ENCODE measurements at regions not wholly inside any gene's neighbourhood (a gene's known extent, or its start where the extent isn't known, plus 50 kb on each side); places are given as distances from the start of the nearest gene placed in this dataset.

- no peak overlapping the region for H3K4me3 ChIP-seq
- no peak for DNase-seq (ENCODE audit: low spot score in 2 of 2)
- H3K27me3 ChIP-seq: no peaks in the 10 kb centered on the region
- intact Hi-C loops (cut with DNase I; ENCODE audit: low total_unique reads): no loop called here
- no peaks in the 10 kb centered on the region for H3K36me3 ChIP-seq
- TF ChIP-seq, protein P1, sequence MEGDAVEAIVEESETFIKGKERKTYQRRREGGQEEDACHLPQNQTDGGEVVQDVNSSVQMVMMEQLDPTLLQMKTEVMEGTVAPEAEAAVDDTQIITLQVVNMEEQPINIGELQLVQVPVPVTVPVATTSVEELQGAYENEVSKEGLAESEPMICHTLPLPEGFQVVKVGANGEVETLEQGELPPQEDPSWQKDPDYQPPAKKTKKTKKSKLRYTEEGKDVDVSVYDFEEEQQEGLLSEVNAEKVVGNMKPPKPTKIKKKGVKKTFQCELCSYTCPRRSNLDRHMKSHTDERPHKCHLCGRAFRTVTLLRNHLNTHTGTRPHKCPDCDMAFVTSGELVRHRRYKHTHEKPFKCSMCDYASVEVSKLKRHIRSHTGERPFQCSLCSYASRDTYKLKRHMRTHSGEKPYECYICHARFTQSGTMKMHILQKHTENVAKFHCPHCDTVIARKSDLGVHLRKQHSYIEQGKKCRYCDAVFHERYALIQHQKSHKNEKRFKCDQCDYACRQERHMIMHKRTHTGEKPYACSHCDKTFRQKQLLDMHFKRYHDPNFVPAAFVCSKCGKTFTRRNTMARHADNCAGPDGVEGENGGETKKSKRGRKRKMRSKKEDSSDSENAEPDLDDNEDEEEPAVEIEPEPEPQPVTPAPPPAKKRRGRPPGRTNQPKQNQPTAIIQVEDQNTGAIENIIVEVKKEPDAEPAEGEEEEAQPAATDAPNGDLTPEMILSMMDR (IDR thresholded peaks at IDR 0.05): no peak
- no peak for TF ChIP-seq POLR2AphosphoS5 (IDR thresholded peaks at IDR 0.05)
- no peak for TF ChIP-seq POLR2A (IDR thresholded peaks at IDR 0.05)
- H3K4me1 ChIP-seq: no peaks in the 10 kb centered on the region
- H3K9me3 ChIP-seq: no peaks in the 10 kb centered on the region
- no peak overlapping the region for H3K27ac ChIP-seq
Measured at GRCh38 chr5:5777013-5777412, 354.5 kb downstream of the ICE1 start.

- no peaks in the 10 kb centered on the region for H3K27me3 ChIP-seq
- H3K4me3 ChIP-seq: no peak overlapping the region
- H3K4me1 ChIP-seq: no peaks in the 10 kb centered on the region
- no peak for DNase-seq (ENCODE audit: low spot score in 2 of 2)
- no peaks in the 10 kb centered on the region for H3K36me3 ChIP-seq
- H3K27ac ChIP-seq: no peak overlapping the region
- intact Hi-C loops (cut with DNase I; ENCODE audit: low total_unique reads): no loop called here
- TF ChIP-seq POLR2AphosphoS5 (IDR thresholded peaks at IDR 0.05) (no peak), POLR2A (IDR thresholded peaks at IDR 0.05) (no peak)
- TF ChIP-seq, protein P1 (IDR thresholded peaks at IDR 0.05): no peak
- no peaks in the 10 kb centered on the region for H3K9me3 ChIP-seq
Measured at GRCh38 chr5:5772202-5772601, 349.7 kb downstream of the ICE1 start.

DNA sequence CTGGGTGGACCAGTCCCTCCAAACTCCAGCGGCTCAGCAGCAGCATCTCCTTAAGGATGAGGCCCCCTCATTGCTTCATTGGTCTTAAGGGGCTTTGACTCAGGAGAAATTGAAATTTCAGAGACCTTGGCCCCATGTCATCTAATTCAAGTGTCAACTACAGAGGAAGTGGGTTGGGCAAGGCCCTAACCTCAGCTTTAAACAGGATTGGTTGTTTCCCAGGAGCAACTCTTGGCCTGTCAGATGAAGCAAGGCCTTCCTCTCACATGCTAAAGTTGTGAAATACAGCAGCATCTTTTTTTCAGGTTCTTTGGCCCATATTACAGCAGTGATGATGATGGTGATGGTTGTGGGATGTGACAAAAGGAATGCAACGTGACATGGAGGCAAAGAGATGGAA is 348.3 kb downstream of the ICE1 start:
- H3K4me3 ChIP-seq: no peak overlapping the region
- no peaks in the 10 kb centered on the region for H3K9me3 ChIP-seq
- no peaks in the 10 kb centered on the region for H3K4me1 ChIP-seq
- no peak overlapping the region for H3K27ac ChIP-seq
- intact Hi-C loops (cut with DNase I; ENCODE audit: low total_unique reads): loop anchor here (1.0 kb wide), 1 partner anchor 24 kb away; no protein-coding TSS in a partner anchor
- no peaks in the 10 kb centered on the region for H3K27me3 ChIP-seq
- H3K36me3 ChIP-seq: no peaks in the 10 kb centered on the region
- no peak for DNase-seq (ENCODE audit: low spot score in 2 of 2)
- TF ChIP-seq POLR2AphosphoS5 (IDR thresholded peaks at IDR 0.05) (no peak), POLR2A (IDR thresholded peaks at IDR 0.05) (no peak)
- TF ChIP-seq, protein P1 (IDR thresholded peaks at IDR 0.05): no peak

DNA sequence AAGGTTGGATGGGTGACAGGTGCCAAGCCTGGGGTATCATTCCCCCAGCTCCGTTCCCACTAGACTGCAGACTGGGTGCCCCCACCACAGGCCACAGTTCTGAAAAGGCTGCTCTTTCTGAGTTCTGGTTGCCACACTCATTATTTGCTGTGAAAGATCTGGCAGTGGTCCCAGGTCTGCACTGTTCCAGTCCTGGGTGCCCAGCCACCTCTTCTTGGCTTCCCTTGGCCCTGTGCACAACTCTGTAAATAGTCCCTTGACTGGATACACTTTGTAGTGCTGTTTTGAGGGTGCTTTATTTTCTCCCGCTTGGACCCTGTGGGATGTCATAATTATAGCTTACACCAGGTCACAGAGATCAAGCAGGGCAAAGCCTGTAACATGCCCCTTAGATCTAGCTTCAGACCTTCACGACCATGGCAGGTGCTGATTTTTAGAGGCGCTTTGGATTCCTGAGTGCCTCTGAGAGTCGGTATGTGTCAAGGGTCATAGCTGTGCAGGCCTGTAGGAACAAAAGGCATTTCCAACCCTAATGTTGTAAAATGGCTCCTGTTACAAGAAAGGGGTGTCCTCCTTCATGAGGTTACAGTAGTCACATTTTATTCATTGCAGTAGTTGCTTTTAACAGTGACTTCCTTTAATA is 344.9 kb downstream of the ICE1 start:
- TF ChIP-seq POLR2AphosphoS5 (IDR thresholded peaks at IDR 0.05): no peak
- no peak for TF ChIP-seq POLR2A (IDR thresholded peaks at IDR 0.05)
- TF ChIP-seq, protein P1 (IDR thresholded peaks at IDR 0.05): no peak
- intact Hi-C loops (cut with DNase I; ENCODE audit: low total_unique reads): no loop called here
- Histone ChIP-seq H3K27me3 (no peaks in the 10 kb centered on the region), H3K36me3 (no peaks in the 10 kb centered on the region), H3K4me1 (no peaks in the 10 kb centered on the region), H3K9me3 (no peaks in the 10 kb centered on the region), H3K27ac (no peak overlapping the region), H3K4me3 (no peak overlapping the region)
- no peak for DNase-seq (ENCODE audit: low spot score in 2 of 2)

- intact Hi-C loops (cut with DNase I; ENCODE audit: low total_unique reads): no loop called here
- DNase-seq (ENCODE audit: low spot score in 2 of 2): no peak
- Histone ChIP-seq H3K36me3 (no peaks in the 10 kb centered on the region), H3K9me3 (no peaks in the 10 kb centered on the region), H3K4me1 (no peaks in the 10 kb centered on the region), H3K27ac (no peak overlapping the region), H3K27me3 (no peaks in the 10 kb centered on the region), H3K4me3 (no peak overlapping the region)
- TF ChIP-seq, protein P1 (IDR thresholded peaks at IDR 0.05): no peak
- no peak for TF ChIP-seq POLR2AphosphoS5 (IDR thresholded peaks at IDR 0.05)
- no peak for TF ChIP-seq POLR2A (IDR thresholded peaks at IDR 0.05)
Measured at GRCh38 chr5:5765066-5765850, 342.8 kb downstream of the ICE1 start.

Measured in breast epithelium (tissue), 4 donors.